Endothelial cell of umbilical vein (primary cell): ENCODE measurements at regions not wholly inside any gene's neighbourhood (a gene's known extent, or its start where the extent isn't known, plus 50 kb on each side); places are given as distances from the start of the nearest gene placed in this dataset.

Experiments
- BruUV-seq: library from RNA; stranded (reverse); fragments of 400-500 nt; replicated peaks from 2 replicates; lab custom pipeline; 2021; lab: Mats Ljungman, UMichigan
- CTCF ChIA-PET: fragments of 300-600, 350-600 bp; sonication (Branson Sonifier 250); formaldehyde crosslinking; loops from one replicate; lab custom pipeline; 2021; ENCODE audit warnings: antibody characterized with exemption, inconsistent platforms; lab: Charles Lee
- POLR2A ChIA-PET: fragments of 300-600, 350-600 bp; sonication (Branson Sonifier 250); formaldehyde crosslinking; loops from one replicate; lab custom pipeline; 2021; ENCODE audit warnings: antibody characterized with exemption, inconsistent platforms; lab: Charles Lee
- DNase-seq: peaks from one replicate; pipeline ENCODE4 v3.0.0-alpha.2; 2011; ENCODE audit warnings: low read depth, low spot score
- FAIRE-seq: peaks from 2 replicates; lab custom pipeline; 2011; peaks lifted over from hg19 to GRCh38; lab: Jason Lieb, UNC
- H2AFZ ChIP-seq: 2 replicates; pipeline ENCODE4 v1.6.0; 2012; ENCODE audit warnings: low read depth, low read length, control low read depth, inconsistent platforms
- H3K27ac ChIP-seq: 2 replicates; pipeline ENCODE4 v1.5.1; 2011; ENCODE audit warnings: low read depth, mild to moderate bottlenecking, control low read depth, low read length, moderate library complexity; ENCODE audit not compliant: insufficient read depth
- H3K27me3 ChIP-seq, 2 experiments: 2 replicates each; pipeline versions ENCODE4 v1.6.0 to v1.6.1; 2011; ENCODE audit warnings: low read length in 2 of 2, mixed read lengths in 1 of 2; ENCODE audit not compliant: control insufficient read depth in 2 of 2, insufficient read depth in 2 of 2
- H3K36me3 ChIP-seq, 2 experiments: 2 replicates in 1 of 2; 3 replicates in 1 of 2; pipeline ENCODE4 v1.5.1; 2011; ENCODE audit warnings: low read length in 2 of 2, mild to moderate bottlenecking in 1 of 2, moderate library complexity in 1 of 2; ENCODE audit not compliant: control insufficient read depth in 2 of 2, insufficient read depth in 2 of 2; ENCODE audit errors: extremely low read depth in 1 of 2
- H3K4me1 ChIP-seq: 3 replicates; pipeline ENCODE4 v1.5.1; 2011; ENCODE audit warnings: mild to moderate bottlenecking, low read length; ENCODE audit not compliant: control insufficient read depth, insufficient read depth; ENCODE audit errors: extremely low read depth
- H3K4me2 ChIP-seq: 2 replicates; pipeline ENCODE4 v1.6.1; 2011; ENCODE audit warnings: low read length, control low read depth, mixed read lengths; ENCODE audit not compliant: insufficient read depth
- H3K4me3 ChIP-seq, 3 experiments: fragments of 200-600 bp in 1 of 3; sonication (generic), shearing (Covaris generic) in 1 of 3; replicated peaks in 1 of 3; 2 replicates each; pipeline ENCODE4 v1.5.1; 2011 to 2016; ENCODE audit warnings: control low read depth in 3 of 3, low read length in 3 of 3, mild to moderate bottlenecking in 2 of 3, inconsistent platforms in 1 of 3, low read depth in 1 of 3, moderate library complexity in 1 of 3; ENCODE audit not compliant: insufficient read depth in 1 of 3
- H3K79me2 ChIP-seq: 2 replicates; pipeline ENCODE4 v1.6.0; 2012; ENCODE audit warnings: low read length, inconsistent platforms; ENCODE audit not compliant: control insufficient read depth, insufficient read depth
- H3K9ac ChIP-seq: replicated peaks from 2 replicates; pipeline ENCODE3; 2011; ENCODE audit warnings: low read length, control low read depth; ENCODE audit not compliant: insufficient read depth; ENCODE audit errors: extremely low read depth
- H3K9me1 ChIP-seq: replicated peaks from 3 replicates; pipeline ENCODE4 v1.6.0; 2011; ENCODE audit warnings: mild to moderate bottlenecking, low read length; ENCODE audit not compliant: control insufficient read depth, insufficient read depth; ENCODE audit errors: extremely low read depth
- H3K9me3 ChIP-seq: replicated peaks from 2 replicates; pipeline ENCODE4 v1.5.1; 2012; ENCODE audit warnings: low read length, inconsistent platforms; ENCODE audit not compliant: control insufficient read depth, insufficient read depth
- H4K20me1 ChIP-seq: replicated peaks from 2 replicates; pipeline ENCODE3; 2011; ENCODE audit warnings: mild to moderate bottlenecking, low read length; ENCODE audit not compliant: control insufficient read depth, insufficient read depth; ENCODE audit errors: extremely low read depth
- CTCF ChIP-seq, 2 donors: IDR thresholded peaks; 1 replicate in 1 of 2; 2 replicates in 1 of 2; pipeline ENCODE4 v1.5.1; 2011; ENCODE audit warnings: low read length in 2 of 2, mild to moderate bottlenecking in 2 of 2, moderate library complexity in 2 of 2, control low read depth in 1 of 2, inconsistent platforms in 1 of 2, low read depth in 1 of 2; ENCODE audit not compliant: insufficient read depth in 1 of 2; ENCODE audit errors: extremely low read depth in 1 of 2
- EZH2 ChIP-seq: IDR thresholded peaks from 2 replicates; pipeline ENCODE4 v1.6.1; 2012; ENCODE audit warnings: borderline replicate concordance, low read depth, mild to moderate bottlenecking, moderate library complexity, low read length, inconsistent platforms; ENCODE audit not compliant: severe bottlenecking
- FOS ChIP-seq: IDR thresholded peaks from 2 replicates; pipeline ENCODE4 v1.6.1; 2011; ENCODE audit warnings: mild to moderate bottlenecking, low read length, moderate library complexity, borderline replicate concordance; ENCODE audit not compliant: insufficient read depth
- GATA2 ChIP-seq: IDR thresholded peaks from 2 replicates; pipeline ENCODE4 v1.7.0; 2011; ENCODE audit warnings: low read depth, mild to moderate bottlenecking, moderate library complexity, mixed read lengths, low read length; ENCODE audit not compliant: insufficient read length, insufficient read depth
- JUN ChIP-seq: IDR thresholded peaks from 2 replicates; pipeline ENCODE4 v1.6.1; 2011; ENCODE audit warnings: borderline replicate concordance, low read depth; ENCODE audit not compliant: insufficient read length, insufficient read depth
- MAX ChIP-seq: IDR thresholded peaks from 2 replicates; pipeline ENCODE4 v1.6.1; 2011; ENCODE audit not compliant: insufficient read depth, insufficient read length
- MYC ChIP-seq: IDR thresholded peaks from one replicate; pipeline ENCODE4 v1.6.1; 2011; ENCODE audit warnings: mild to moderate bottlenecking, low read depth, low read length
- POLR2A ChIP-seq: IDR thresholded peaks from 2 replicates; pipeline ENCODE4 v1.6.1; 2012; ENCODE audit warnings: low read depth, mild to moderate bottlenecking, control low read depth, low read length
- POLR2AphosphoS5 ChIP-seq: IDR thresholded peaks from 2 replicates; pipeline ENCODE4 v1.6.1; 2012; ENCODE audit warnings: low read depth, mild to moderate bottlenecking, control low read depth, low read length, moderate library complexity; ENCODE audit not compliant: insufficient read depth
- dilution Hi-C: fragments of 300-500 bp; cut with MboI; formaldehyde crosslinking; loops from one replicate; pipeline ENCODE4 v1.15.0; 2019; ENCODE audit warnings: low sequenced_read_pairs; ENCODE audit not compliant: extremely low pct_ligation_motif_present
- intact Hi-C: fragments of 100-400 bp; cut with micrococcal nuclease; formaldehyde crosslinking; loops from one replicate; pipeline ENCODE4 v1.10.0; 2022

- Histone ChIP-seq H3K79me2 (no peaks in the 10 kb centered on the region), H3K27me3 (no peaks in the 10 kb centered on the region), H4K20me1 (no peaks in the 10 kb centered on the region), H3K9me1 (no peaks in the 10 kb centered on the region), H3K4me1 (peaks cover 15% of the 10 kb centered on the region), H3K4me2 (no peak overlapping the region), H3K4me3 (no peak overlapping the region), H3K9ac (no peak overlapping the region), H3K9me3 (no peaks in the 10 kb centered on the region), H3K36me3 (no peaks in the 10 kb centered on the region), H3K27ac (no peak overlapping the region), H2AFZ (no peak overlapping the region)
- dilution Hi-C loops = no loop called here
- TF ChIP-seq CTCF (IDR thresholded peaks at IDR 0.05; ENCODE audit: extremely low read depth in 1 of 2, insufficient read depth in 1 of 2, low read depth in 1 of 2, low read length in 2 of 2) (no peak), EZH2 (no peak), MYC (no peak), POLR2AphosphoS5 (no peak), GATA2 (no peak), JUN (no peak), FOS (no peak), MAX (no peak), POLR2A (no peak)
- ChIA-PET POLR2A (no interaction called here), CTCF (interaction anchor here (1.0 kb wide), 1 partner anchor 32 kb away, joined by 3 read pairs; no protein-coding TSS in a partner anchor)
- DNase-seq = no peak
- FAIRE-seq = no peak
- intact Hi-C loops = loop anchor here (2.0 kb wide), 1 partner anchor 29 kb away; no protein-coding TSS in a partner anchor
- no TSS peak for BruUV-seq
These were observed 171.7 kb upstream of the PFKP start for GRCh38 chr10:2895594-2896196.
